ENCODE measurements at regions not wholly inside any gene's neighbourhood (a gene's known extent, or its start where the extent isn't known, plus 50 kb on each side); places are given as distances from the start of the nearest gene placed in this dataset.

DNA sequence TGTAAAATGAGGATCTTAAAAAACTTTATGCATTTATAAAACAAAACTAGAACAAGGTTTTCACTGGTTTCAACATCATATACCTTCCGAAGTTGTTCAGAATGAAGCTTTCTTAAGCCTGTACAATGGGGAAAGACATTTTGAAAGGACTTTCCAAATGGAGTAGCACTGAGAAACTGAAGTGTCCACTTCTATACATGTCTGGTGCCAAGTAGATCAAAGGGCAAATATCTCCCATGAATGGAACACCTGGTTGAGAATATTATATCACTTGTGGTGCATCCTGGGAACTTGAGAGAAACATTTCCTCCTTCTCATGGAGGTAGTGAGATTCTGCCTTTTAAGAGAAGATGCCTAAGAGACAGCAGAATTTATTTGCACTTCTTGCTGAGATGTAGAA, 182.1 kb upstream of the ACTBL2 start:
- TF ChIP-seq JUND (IDR thresholded peaks at IDR 0.05) (no peak), GABPA (IDR thresholded peaks at IDR 0.05 in 1 of 2, conservative IDR thresholded peaks at IDR 0.05 in 1 of 2) (no peak)
- TF ChIP-seq, protein P1, sequence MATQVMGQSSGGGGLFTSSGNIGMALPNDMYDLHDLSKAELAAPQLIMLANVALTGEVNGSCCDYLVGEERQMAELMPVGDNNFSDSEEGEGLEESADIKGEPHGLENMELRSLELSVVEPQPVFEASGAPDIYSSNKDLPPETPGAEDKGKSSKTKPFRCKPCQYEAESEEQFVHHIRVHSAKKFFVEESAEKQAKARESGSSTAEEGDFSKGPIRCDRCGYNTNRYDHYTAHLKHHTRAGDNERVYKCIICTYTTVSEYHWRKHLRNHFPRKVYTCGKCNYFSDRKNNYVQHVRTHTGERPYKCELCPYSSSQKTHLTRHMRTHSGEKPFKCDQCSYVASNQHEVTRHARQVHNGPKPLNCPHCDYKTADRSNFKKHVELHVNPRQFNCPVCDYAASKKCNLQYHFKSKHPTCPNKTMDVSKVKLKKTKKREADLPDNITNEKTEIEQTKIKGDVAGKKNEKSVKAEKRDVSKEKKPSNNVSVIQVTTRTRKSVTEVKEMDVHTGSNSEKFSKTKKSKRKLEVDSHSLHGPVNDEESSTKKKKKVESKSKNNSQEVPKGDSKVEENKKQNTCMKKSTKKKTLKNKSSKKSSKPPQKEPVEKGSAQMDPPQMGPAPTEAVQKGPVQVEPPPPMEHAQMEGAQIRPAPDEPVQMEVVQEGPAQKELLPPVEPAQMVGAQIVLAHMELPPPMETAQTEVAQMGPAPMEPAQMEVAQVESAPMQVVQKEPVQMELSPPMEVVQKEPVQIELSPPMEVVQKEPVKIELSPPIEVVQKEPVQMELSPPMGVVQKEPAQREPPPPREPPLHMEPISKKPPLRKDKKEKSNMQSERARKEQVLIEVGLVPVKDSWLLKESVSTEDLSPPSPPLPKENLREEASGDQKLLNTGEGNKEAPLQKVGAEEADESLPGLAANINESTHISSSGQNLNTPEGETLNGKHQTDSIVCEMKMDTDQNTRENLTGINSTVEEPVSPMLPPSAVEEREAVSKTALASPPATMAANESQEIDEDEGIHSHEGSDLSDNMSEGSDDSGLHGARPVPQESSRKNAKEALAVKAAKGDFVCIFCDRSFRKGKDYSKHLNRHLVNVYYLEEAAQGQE (IDR thresholded peaks at IDR 0.05): no peak
- TF ChIP-seq, protein P2, sequence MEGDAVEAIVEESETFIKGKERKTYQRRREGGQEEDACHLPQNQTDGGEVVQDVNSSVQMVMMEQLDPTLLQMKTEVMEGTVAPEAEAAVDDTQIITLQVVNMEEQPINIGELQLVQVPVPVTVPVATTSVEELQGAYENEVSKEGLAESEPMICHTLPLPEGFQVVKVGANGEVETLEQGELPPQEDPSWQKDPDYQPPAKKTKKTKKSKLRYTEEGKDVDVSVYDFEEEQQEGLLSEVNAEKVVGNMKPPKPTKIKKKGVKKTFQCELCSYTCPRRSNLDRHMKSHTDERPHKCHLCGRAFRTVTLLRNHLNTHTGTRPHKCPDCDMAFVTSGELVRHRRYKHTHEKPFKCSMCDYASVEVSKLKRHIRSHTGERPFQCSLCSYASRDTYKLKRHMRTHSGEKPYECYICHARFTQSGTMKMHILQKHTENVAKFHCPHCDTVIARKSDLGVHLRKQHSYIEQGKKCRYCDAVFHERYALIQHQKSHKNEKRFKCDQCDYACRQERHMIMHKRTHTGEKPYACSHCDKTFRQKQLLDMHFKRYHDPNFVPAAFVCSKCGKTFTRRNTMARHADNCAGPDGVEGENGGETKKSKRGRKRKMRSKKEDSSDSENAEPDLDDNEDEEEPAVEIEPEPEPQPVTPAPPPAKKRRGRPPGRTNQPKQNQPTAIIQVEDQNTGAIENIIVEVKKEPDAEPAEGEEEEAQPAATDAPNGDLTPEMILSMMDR (IDR thresholded peaks at IDR 0.05; ENCODE audit: low read depth, low read length, missing input control): no peak

All from liver (tissue), 3 donors.